GM23338 (cell line): ENCODE measurements at regions not wholly inside any gene's neighbourhood (a gene's known extent, or its start where the extent isn't known, plus 50 kb on each side); places are given as distances from the start of the nearest gene placed in this dataset.

Experiments
- ATAC-seq: fragments of 200-7000 bp; cut with Tn5 transposase; 3 replicates; pipeline ENCODE4 v1.9.1; 2020
- DNase-seq: peaks from one replicate; pipeline ENCODE4 v3.0.0-alpha.2; 2015; ENCODE audit warnings: low spot score
- H2AFZ ChIP-seq: fragments of 200-600 bp; sonication (generic); 2 replicates; pipeline ENCODE4 v1.8.0; 2016; ENCODE audit warnings: antibody characterized with exemption, mild to moderate bottlenecking, moderate library complexity
- H3F3A ChIP-seq: fragments of 200-600 bp; sonication (generic); replicated peaks from 2 replicates; pipeline ENCODE4 v1.8.0; 2017; ENCODE audit warnings: antibody characterized with exemption, mixed run types, low read depth
- H3K27ac ChIP-seq: fragments of 200-600 bp; sonication (generic); 2 replicates; pipeline ENCODE4 v1.6.1; 2016; ENCODE audit warnings: low read depth
- H3K27me3 ChIP-seq: fragments of 200-600 bp; sonication (generic); 2 replicates; pipeline ENCODE4 v1.8.0; 2016; ENCODE audit warnings: mild to moderate bottlenecking, mixed run types, moderate library complexity; ENCODE audit not compliant: insufficient read depth
- H3K36me3 ChIP-seq: fragments of 200-600 bp; sonication (generic); 2 replicates; pipeline ENCODE4 v1.8.0; 2016; ENCODE audit warnings: mild to moderate bottlenecking; ENCODE audit not compliant: insufficient read depth
- H3K4me1 ChIP-seq: fragments of 200-600 bp; sonication (generic); 2 replicates; pipeline ENCODE4 v1.8.0; 2016; ENCODE audit warnings: mild to moderate bottlenecking, moderate library complexity; ENCODE audit not compliant: insufficient read depth
- H3K4me2 ChIP-seq: fragments of 200-600 bp; sonication (generic); 2 replicates; pipeline ENCODE4 v1.7.1; 2017; ENCODE audit warnings: mixed run types
- H3K4me3 ChIP-seq: fragments of 200-600 bp; sonication (generic); 2 replicates; pipeline ENCODE4 v1.6.1; 2016; ENCODE audit warnings: mixed run types
- H3K79me2 ChIP-seq: fragments of 200-600 bp; sonication (generic); replicated peaks from 2 replicates; pipeline ENCODE4 v1.8.0; 2017; ENCODE audit warnings: mild to moderate bottlenecking; ENCODE audit not compliant: insufficient read depth
- H3K9me2 ChIP-seq: fragments of 200-600 bp; sonication (generic); 2 replicates; pipeline ENCODE4 v1.8.0; 2017; ENCODE audit not compliant: insufficient read depth
- H4K20me1 ChIP-seq: fragments of 200-600 bp; sonication (generic); replicated peaks from 2 replicates; pipeline ENCODE4 v1.8.0; 2017; ENCODE audit warnings: mild to moderate bottlenecking; ENCODE audit not compliant: insufficient read depth
- H3K27ac Mint-ChIP-seq: 2 replicates; pipeline ENCODE4 v1.8.0; 2020; ENCODE audit warnings: inconsistent platforms, mild to moderate bottlenecking, moderate library complexity, mixed read lengths
- H3K27me3 Mint-ChIP-seq: 3 replicates; pipeline ENCODE4 v1.8.0; 2022; ENCODE audit warnings: low read depth, mild to moderate bottlenecking, moderate library complexity, mixed read lengths, inconsistent platforms; ENCODE audit not compliant: insufficient read depth, poor library complexity
- H3K36me3 Mint-ChIP-seq: 3 replicates; pipeline ENCODE4 v1.8.0; 2021; ENCODE audit warnings: low read depth, mild to moderate bottlenecking, inconsistent platforms, moderate library complexity, mixed read lengths
- H3K4me1 Mint-ChIP-seq: 3 replicates; pipeline ENCODE4 v1.8.0; 2020; ENCODE audit warnings: mild to moderate bottlenecking, inconsistent platforms, mixed read lengths
- H3K4me3 Mint-ChIP-seq: 3 replicates; pipeline ENCODE4 v1.8.0; 2021; ENCODE audit warnings: moderate library complexity, mild to moderate bottlenecking, inconsistent platforms, mixed read lengths
- H3K9me3 Mint-ChIP-seq: 3 replicates; pipeline ENCODE4 v1.8.0; 2020; ENCODE audit warnings: moderate library complexity, mild to moderate bottlenecking, inconsistent platforms, mixed read lengths
- CREB1 ChIP-seq: fragments of 250-450 bp; sonication (Bioruptor Pico); IDR thresholded peaks from 2 replicates; pipeline ENCODE4 v1.5.0; 2020; ENCODE audit warnings: low read depth, mild to moderate bottlenecking, moderate library complexity
- EZH2phosphoT487 ChIP-seq: fragments of 200-600 bp; sonication (generic); IDR thresholded peaks from one replicate; pipeline ENCODE4 v1.8.1; 2018; ENCODE audit warnings: antibody characterized with exemption; ENCODE audit not compliant: unreplicated experiment
- JUNB ChIP-seq: IDR thresholded peaks from one replicate; pipeline ENCODE4 v1.6.1; 2016; ENCODE audit warnings: antibody characterized with exemption; ENCODE audit not compliant: unreplicated experiment
- NANOG ChIP-seq: IDR thresholded peaks from 2 replicates; pipeline ENCODE4 v1.6.1; 2016; ENCODE audit warnings: antibody characterized with exemption, borderline replicate concordance
- POLR2AphosphoS5 ChIP-seq: IDR thresholded peaks from 2 replicates; pipeline ENCODE4 v1.6.1; 2016; ENCODE audit warnings: antibody characterized with exemption, low read depth
- STAT1 ChIP-seq: IDR thresholded peaks from one replicate; pipeline ENCODE4 v1.6.1; 2016; ENCODE audit warnings: antibody characterized with exemption; ENCODE audit not compliant: unreplicated experiment
- ZNF331 ChIP-seq: fragments of 250-450 bp; sonication (Bioruptor Pico); IDR thresholded peaks from 2 replicates; pipeline ENCODE4 v1.5.0; 2020; ENCODE audit warnings: low read depth, mild to moderate bottlenecking, moderate library complexity
- TF ChIP-seq, protein P1 (sequence below), 2 experiments: fragments of 200-600 bp in 1 of 2; sonication (generic) in 1 of 2; conservative IDR thresholded peaks; 2 replicates each; pipeline versions ENCODE4 v1.5.1 to v1.6.1; 2016 to 2017; ENCODE audit warnings: antibody characterized with exemption in 2 of 2, low read depth in 2 of 2, mild to moderate bottlenecking in 2 of 2, moderate library complexity in 1 of 2
- TF ChIP-seq, protein P2 (sequence below): IDR thresholded peaks from 2 replicates; pipeline ENCODE4 v1.6.1; 2016; ENCODE audit warnings: antibody characterized with exemption
- TF ChIP-seq, protein P3 (sequence below): fragments of 250-450 bp; sonication (Bioruptor Pico); IDR thresholded peaks from 2 replicates; pipeline ENCODE4 v1.5.0; 2020; ENCODE audit warnings: mild to moderate bottlenecking, moderate library complexity

DNA sequence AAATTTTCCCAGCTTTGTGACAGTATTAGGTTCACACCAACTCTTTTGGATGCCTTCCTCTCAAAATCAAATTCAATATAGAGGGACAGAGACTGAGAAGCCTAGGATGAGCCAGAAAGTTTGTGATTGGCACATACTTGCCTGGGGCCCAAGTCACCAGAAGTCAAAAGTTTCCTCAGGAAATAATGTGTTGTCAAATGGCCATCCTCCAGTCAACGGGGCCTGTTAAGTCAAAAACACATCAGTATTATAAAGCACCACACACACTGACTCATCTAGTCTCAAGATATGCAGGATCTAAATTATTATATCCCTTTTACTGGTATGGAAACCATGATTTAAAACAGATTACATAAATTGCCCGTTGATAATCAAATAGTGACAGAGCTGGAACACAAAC lies 158.1 kb downstream of the AHR start:
- ATAC-seq = no peak
- H3K27me3 Mint-ChIP-seq = peaks cover 3% of the 10 kb centered on the region
- Histone ChIP-seq H3K79me2 (no peaks in the 10 kb centered on the region), H3K4me3 (no peak overlapping the region), H3K27me3 (no peaks in the 10 kb centered on the region), H3F3A (no peaks in the 10 kb centered on the region), H3K4me1 (peaks cover 6% of the 10 kb centered on the region; the same call in 1 of the 2 replicates), H3K27ac (no peak overlapping the region), H2AFZ (no peak overlapping the region), H4K20me1 (no peaks in the 10 kb centered on the region), H3K36me3 (no peaks in the 10 kb centered on the region), H3K9me2 (peaks cover 19% of the 10 kb centered on the region), H3K4me2 (no peak overlapping the region)
- H3K4me3 Mint-ChIP-seq = no peak overlapping the region
- H3K4me1 Mint-ChIP-seq = peaks cover 15% of the 10 kb centered on the region; the same call in 2 of the 3 replicates
- H3K27ac Mint-ChIP-seq = no peak overlapping the region
- peaks cover 32% of the 10 kb centered on the region for H3K9me3 Mint-ChIP-seq
- H3K36me3 Mint-ChIP-seq = peaks cover 27% of the 10 kb centered on the region
- TF ChIP-seq JUNB (no peak), STAT1 (no peak), EZH2phosphoT487 (no peak)
- DNase-seq = no peak

DNA sequence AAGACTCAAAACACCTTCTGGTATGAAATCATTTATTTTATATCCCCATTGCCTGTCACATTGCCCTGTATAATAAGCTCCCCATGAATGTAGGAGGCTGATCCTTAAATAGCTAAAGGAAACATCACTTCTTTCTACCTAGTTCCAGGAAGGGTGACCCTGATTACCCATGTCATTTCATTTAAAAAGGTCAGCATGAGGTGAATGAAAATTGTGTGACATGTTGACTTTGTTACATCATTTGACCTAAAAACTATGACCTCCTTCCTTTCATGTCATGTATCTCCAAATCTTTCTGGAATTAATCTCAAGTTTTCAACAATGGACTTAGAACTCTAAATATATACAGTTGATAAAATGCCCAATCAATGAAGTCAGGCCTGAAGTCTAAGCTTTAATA lies 161.5 kb downstream of the AHR start:
- Histone ChIP-seq H3K4me1 (peaks cover 6% of the 10 kb centered on the region; the same call in 1 of the 2 replicates), H3K79me2 (no peaks in the 10 kb centered on the region), H3K4me2 (no peak overlapping the region), H3K4me3 (no peak overlapping the region), H3K27ac (no peak overlapping the region), H3K9me2 (peaks cover 21% of the 10 kb centered on the region; the same call in 1 of the 2 replicates), H3F3A (no peaks in the 10 kb centered on the region), H2AFZ (no peak overlapping the region), H4K20me1 (no peaks in the 10 kb centered on the region), H3K36me3 (no peaks in the 10 kb centered on the region), H3K27me3 (no peaks in the 10 kb centered on the region)
- Mint-ChIP-seq H3K27ac (no peak overlapping the region), H3K4me1 (peaks cover 24% of the 10 kb centered on the region), H3K36me3 (peaks cover 25% of the 10 kb centered on the region), H3K4me3 (no peak overlapping the region), H3K9me3 (peaks cover 32% of the 10 kb centered on the region), H3K27me3 (peaks cover 3% of the 10 kb centered on the region)
- no peak for DNase-seq
- no peak for ATAC-seq
- TF ChIP-seq ZNF331 (CRISPR knock-in tag) (no peak), CREB1 (CRISPR knock-in tag) (no peak), POLR2AphosphoS5 (no peak), STAT1 (no peak), NANOG (no peak)
- TF ChIP-seq, protein P1, sequence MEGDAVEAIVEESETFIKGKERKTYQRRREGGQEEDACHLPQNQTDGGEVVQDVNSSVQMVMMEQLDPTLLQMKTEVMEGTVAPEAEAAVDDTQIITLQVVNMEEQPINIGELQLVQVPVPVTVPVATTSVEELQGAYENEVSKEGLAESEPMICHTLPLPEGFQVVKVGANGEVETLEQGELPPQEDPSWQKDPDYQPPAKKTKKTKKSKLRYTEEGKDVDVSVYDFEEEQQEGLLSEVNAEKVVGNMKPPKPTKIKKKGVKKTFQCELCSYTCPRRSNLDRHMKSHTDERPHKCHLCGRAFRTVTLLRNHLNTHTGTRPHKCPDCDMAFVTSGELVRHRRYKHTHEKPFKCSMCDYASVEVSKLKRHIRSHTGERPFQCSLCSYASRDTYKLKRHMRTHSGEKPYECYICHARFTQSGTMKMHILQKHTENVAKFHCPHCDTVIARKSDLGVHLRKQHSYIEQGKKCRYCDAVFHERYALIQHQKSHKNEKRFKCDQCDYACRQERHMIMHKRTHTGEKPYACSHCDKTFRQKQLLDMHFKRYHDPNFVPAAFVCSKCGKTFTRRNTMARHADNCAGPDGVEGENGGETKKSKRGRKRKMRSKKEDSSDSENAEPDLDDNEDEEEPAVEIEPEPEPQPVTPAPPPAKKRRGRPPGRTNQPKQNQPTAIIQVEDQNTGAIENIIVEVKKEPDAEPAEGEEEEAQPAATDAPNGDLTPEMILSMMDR (conservative IDR thresholded peaks at IDR 0.05; ENCODE audit: low read depth in 2 of 2) = no peak
- TF ChIP-seq, protein P2, sequence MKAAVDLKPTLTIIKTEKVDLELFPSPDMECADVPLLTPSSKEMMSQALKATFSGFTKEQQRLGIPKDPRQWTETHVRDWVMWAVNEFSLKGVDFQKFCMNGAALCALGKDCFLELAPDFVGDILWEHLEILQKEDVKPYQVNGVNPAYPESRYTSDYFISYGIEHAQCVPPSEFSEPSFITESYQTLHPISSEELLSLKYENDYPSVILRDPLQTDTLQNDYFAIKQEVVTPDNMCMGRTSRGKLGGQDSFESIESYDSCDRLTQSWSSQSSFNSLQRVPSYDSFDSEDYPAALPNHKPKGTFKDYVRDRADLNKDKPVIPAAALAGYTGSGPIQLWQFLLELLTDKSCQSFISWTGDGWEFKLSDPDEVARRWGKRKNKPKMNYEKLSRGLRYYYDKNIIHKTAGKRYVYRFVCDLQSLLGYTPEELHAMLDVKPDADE = no peak
- TF ChIP-seq, protein P3, sequence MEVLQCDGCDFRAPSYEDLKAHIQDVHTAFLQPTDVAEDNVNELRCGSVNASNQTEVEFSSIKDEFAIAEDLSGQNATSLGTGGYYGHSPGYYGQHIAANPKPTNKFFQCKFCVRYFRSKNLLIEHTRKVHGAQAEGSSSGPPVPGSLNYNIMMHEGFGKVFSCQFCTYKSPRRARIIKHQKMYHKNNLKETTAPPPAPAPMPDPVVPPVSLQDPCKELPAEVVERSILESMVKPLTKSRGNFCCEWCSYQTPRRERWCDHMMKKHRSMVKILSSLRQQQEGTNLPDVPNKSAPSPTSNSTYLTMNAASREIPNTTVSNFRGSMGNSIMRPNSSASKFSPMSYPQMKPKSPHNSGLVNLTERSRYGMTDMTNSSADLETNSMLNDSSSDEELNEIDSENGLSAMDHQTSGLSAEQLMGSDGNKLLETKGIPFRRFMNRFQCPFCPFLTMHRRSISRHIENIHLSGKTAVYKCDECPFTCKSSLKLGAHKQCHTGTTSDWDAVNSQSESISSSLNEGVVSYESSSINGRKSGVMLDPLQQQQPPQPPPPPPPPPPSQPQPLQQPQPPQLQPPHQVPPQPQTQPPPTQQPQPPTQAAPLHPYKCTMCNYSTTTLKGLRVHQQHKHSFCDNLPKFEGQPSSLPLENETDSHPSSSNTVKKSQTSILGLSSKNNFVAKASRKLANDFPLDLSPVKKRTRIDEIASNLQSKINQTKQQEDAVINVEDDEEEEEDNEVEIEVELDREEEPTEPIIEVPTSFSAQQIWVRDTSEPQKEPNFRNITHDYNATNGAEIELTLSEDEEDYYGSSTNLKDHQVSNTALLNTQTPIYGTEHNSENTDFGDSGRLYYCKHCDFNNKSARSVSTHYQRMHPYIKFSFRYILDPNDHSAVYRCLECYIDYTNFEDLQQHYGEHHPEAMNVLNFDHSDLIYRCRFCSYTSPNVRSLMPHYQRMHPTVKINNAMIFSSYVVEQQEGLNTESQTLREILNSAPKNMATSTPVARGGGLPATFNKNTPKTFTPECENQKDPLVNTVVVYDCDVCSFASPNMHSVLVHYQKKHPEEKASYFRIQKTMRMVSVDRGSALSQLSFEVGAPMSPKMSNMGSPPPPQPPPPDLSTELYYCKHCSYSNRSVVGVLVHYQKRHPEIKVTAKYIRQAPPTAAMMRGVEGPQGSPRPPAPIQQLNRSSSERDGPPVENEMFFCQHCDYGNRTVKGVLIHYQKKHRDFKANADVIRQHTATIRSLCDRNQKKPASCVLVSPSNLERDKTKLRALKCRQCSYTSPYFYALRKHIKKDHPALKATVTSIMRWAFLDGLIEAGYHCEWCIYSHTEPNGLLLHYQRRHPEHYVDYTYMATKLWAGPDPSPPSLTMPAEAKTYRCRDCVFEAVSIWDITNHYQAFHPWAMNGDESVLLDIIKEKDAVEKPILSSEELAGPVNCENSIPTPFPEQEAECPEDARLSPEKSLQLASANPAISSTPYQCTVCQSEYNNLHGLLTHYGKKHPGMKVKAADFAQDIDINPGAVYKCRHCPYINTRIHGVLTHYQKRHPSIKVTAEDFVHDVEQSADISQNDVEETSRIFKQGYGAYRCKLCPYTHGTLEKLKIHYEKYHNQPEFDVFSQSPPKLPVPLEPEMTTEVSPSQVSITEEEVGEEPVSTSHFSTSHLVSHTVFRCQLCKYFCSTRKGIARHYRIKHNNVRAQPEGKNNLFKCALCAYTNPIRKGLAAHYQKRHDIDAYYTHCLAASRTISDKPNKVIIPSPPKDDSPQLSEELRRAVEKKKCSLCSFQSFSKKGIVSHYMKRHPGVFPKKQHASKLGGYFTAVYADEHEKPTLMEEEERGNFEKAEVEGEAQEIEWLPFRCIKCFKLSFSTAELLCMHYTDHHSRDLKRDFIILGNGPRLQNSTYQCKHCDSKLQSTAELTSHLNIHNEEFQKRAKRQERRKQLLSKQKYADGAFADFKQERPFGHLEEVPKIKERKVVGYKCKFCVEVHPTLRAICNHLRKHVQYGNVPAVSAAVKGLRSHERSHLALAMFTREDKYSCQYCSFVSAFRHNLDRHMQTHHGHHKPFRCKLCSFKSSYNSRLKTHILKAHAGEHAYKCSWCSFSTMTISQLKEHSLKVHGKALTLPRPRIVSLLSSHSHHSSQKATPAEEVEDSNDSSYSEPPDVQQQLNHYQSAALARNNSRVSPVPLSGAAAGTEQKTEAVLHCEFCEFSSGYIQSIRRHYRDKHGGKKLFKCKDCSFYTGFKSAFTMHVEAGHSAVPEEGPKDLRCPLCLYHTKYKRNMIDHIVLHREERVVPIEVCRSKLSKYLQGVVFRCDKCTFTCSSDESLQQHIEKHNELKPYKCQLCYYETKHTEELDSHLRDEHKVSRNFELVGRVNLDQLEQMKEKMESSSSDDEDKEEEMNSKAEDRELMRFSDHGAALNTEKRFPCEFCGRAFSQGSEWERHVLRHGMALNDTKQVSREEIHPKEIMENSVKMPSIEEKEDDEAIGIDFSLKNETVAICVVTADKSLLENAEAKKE (CRISPR knock-in tag) = no peak
